ENCODE measurements at regions not wholly inside any gene's neighbourhood (a gene's known extent, or its start where the extent isn't known, plus 50 kb on each side); places are given as distances from the start of the nearest gene placed in this dataset.
A peak's percentile ranks its signal among the peaks of the same experiment; 100 is the strongest.

DNA sequence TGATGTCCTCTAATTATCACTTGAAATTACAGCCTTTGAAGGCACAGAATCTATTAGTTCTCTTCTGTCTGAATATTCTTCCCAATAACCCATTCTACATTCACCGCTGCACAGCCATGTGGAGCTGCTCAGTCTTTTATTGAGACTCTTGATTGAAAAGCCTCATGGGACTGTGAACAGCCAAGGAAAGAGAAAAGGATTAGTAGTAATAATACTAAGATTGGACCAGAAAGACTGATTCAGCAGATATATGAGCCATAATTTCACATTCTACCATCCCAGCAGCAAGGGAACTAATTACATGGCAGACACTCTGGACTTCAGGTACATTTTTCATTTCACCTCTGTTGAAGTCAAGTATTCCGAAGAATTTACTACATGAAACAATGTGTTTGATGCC lies 2471.7 kb downstream of the ARAP2 start:
- TF ChIP-seq ZNF70 (CRISPR knock-in tag; IDR thresholded peaks at IDR 0.05) (no peak), ZNF565 (CRISPR knock-in tag; conservative IDR thresholded peaks at IDR 0.05; ENCODE audit: low read depth) (no peak), ESRRG (CRISPR knock-in tag; IDR thresholded peaks at IDR 0.05) (no peak), BACH2 (CRISPR knock-in tag; IDR thresholded peaks at IDR 0.05; ENCODE audit: borderline replicate concordance) (no peak)
- TF ChIP-seq, protein P1, sequence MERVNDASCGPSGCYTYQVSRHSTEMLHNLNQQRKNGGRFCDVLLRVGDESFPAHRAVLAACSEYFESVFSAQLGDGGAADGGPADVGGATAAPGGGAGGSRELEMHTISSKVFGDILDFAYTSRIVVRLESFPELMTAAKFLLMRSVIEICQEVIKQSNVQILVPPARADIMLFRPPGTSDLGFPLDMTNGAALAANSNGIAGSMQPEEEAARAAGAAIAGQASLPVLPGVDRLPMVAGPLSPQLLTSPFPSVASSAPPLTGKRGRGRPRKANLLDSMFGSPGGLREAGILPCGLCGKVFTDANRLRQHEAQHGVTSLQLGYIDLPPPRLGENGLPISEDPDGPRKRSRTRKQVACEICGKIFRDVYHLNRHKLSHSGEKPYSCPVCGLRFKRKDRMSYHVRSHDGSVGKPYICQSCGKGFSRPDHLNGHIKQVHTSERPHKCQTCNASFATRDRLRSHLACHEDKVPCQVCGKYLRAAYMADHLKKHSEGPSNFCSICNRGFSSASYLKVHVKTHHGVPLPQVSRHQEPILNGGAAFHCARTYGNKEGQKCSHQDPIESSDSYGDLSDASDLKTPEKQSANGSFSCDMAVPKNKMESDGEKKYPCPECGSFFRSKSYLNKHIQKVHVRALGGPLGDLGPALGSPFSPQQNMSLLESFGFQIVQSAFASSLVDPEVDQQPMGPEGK (CRISPR knock-in tag; IDR thresholded peaks at IDR 0.05; ENCODE audit: borderline replicate concordance) = no peak
- no peak for ATAC-seq

DNA sequence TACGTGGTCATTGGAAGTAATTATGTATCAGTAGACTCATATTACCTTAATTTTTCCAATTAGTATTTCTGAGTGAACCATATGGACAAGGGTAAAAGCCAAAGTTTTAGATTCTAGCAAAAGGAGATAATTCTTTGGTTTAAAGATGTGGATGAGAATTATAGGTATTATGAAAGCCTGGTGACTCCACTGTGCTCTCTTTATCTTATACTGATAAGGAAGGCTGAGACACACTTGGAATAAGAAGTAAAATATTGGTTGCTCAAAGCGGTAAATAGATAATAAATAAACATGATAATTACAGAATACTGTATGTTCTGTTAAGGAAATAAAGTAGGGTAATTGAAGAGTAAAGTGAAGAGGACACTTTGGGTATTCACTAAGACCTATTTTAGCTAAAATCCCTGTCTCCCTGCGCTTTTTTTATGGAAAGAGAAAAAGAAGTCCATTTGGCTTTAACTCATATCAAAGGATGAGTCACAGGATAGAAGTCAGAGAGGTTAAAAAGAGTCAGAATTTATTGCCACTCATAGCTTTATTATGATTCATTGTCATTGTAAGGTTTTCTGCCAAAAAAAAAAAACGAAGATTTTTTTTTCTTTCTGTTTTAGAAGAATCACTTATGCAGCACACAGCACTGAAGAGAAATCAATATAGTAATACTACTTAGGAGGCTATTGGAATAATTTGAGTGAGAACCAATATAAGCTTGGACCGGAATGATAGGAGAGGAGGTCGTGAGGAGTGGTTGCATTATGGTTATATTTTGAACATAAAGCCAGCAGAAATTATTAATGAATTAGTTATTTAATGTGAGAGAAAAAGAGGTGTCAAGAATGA lies 2463.1 kb downstream of the ARAP2 start:
- TF ChIP-seq CREB5 (CRISPR knock-in tag; IDR thresholded peaks at IDR 0.05; ENCODE audit: low read depth) (no peak), CSDC2 (CRISPR knock-in tag; IDR thresholded peaks at IDR 0.05) (no peak), ISL1 (CRISPR knock-in tag; IDR thresholded peaks at IDR 0.05) (peak; percentile 89), ZNF565 (CRISPR knock-in tag; conservative IDR thresholded peaks at IDR 0.05; ENCODE audit: low read depth) (no peak)

DNA sequence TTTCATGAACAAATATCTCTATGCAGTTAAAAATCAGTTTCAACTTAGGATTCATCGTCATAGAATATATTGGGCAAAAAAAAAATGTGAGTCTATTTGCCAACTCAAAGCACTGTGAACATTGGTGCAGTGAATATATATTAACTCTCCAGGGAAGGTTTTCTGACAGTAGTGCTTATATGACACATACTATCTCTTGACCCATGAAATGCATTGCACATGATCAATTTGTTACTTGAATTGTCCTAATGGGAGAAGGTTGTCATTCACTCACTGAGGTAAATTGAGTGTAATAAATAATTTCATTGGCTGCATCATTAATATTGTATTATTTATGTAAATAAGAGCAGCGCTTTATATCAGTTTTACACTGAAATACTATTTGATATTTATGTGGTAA lies 2458.5 kb downstream of the ARAP2 start:
- ATAC-seq = no peak
- TF ChIP-seq, protein P2, sequence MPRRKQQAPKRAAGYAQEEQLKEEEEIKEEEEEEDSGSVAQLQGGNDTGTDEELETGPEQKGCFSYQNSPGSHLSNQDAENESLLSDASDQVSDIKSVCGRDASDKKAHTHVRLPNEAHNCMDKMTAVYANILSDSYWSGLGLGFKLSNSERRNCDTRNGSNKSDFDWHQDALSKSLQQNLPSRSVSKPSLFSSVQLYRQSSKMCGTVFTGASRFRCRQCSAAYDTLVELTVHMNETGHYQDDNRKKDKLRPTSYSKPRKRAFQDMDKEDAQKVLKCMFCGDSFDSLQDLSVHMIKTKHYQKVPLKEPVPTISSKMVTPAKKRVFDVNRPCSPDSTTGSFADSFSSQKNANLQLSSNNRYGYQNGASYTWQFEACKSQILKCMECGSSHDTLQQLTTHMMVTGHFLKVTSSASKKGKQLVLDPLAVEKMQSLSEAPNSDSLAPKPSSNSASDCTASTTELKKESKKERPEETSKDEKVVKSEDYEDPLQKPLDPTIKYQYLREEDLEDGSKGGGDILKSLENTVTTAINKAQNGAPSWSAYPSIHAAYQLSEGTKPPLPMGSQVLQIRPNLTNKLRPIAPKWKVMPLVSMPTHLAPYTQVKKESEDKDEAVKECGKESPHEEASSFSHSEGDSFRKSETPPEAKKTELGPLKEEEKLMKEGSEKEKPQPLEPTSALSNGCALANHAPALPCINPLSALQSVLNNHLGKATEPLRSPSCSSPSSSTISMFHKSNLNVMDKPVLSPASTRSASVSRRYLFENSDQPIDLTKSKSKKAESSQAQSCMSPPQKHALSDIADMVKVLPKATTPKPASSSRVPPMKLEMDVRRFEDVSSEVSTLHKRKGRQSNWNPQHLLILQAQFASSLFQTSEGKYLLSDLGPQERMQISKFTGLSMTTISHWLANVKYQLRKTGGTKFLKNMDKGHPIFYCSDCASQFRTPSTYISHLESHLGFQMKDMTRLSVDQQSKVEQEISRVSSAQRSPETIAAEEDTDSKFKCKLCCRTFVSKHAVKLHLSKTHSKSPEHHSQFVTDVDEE (CRISPR knock-in tag; IDR thresholded peaks at IDR 0.05) = no peak
- TF ChIP-seq TCF4 (CRISPR knock-in tag; IDR thresholded peaks at IDR 0.05; ENCODE audit: borderline replicate concordance) (no peak), ZNF70 (CRISPR knock-in tag; IDR thresholded peaks at IDR 0.05) (no peak), POU6F1 (CRISPR knock-in tag; IDR thresholded peaks at IDR 0.05; ENCODE audit: borderline replicate concordance, low read depth) (no peak), SNAI2 (CRISPR knock-in tag; IDR thresholded peaks at IDR 0.05) (no peak), CSDC2 (CRISPR knock-in tag; IDR thresholded peaks at IDR 0.05) (no peak), OSR1 (CRISPR knock-in tag; IDR thresholded peaks at IDR 0.05) (no peak), ESRRG (CRISPR knock-in tag; IDR thresholded peaks at IDR 0.05) (no peak), GLIS3 (CRISPR knock-in tag; IDR thresholded peaks at IDR 0.05) (no peak), TOX (CRISPR knock-in tag; IDR thresholded peaks at IDR 0.05; ENCODE audit: borderline replicate concordance) (no peak), ZNF565 (CRISPR knock-in tag; conservative IDR thresholded peaks at IDR 0.05; ENCODE audit: low read depth) (no peak)
- TF ChIP-seq, protein P1 (CRISPR knock-in tag; IDR thresholded peaks at IDR 0.05; ENCODE audit: borderline replicate concordance) = no peak

More for the DNA sequence above, 2463.1 kb downstream of the ARAP2 start:
- peak; percentile 77 for ATAC-seq

- TF ChIP-seq GLIS3 (CRISPR knock-in tag; IDR thresholded peaks at IDR 0.05) = no peak
- TF ChIP-seq SNAI2 (CRISPR knock-in tag; IDR thresholded peaks at IDR 0.05) = no peak
- TF ChIP-seq ISL1 (CRISPR knock-in tag; IDR thresholded peaks at IDR 0.05) = no peak
- no peak for TF ChIP-seq ZNF8 (CRISPR knock-in tag; IDR thresholded peaks at IDR 0.05)
- no peak for TF ChIP-seq PPARA (CRISPR knock-in tag; IDR thresholded peaks at IDR 0.05; ENCODE audit: borderline replicate concordance)
- no peak for TF ChIP-seq BACH2 (CRISPR knock-in tag; IDR thresholded peaks at IDR 0.05; ENCODE audit: borderline replicate concordance)
- ATAC-seq = no peak
These were observed 2441.7 kb downstream of the ARAP2 start for GRCh38 chr4:33802578-33802977.

Data from SK-N-SH treated with all-trans-retinoic acid at 6 μM for 48 hours (cell line).